Suprapubic skin (tissue), 3 donors: ENCODE measurements at regions not wholly inside any gene's neighbourhood (a gene's known extent, or its start where the extent isn't known, plus 50 kb on each side); places are given as distances from the start of the nearest gene placed in this dataset.

ENCODE experiments used
- CTCF ChIP-seq, 2 donors: fragments of 200-600 bp in 1 of 2; fragments of 450-650 bp in 1 of 2; sonication (generic) in 1 of 2; IDR thresholded peaks; one replicate each; pipeline ENCODE4 v1.5.1; 2016 to 2019; ENCODE audit warnings: antibody characterized with exemption in 2 of 2, mild to moderate bottlenecking in 1 of 2, moderate library complexity in 1 of 2
- EP300 ChIP-seq: sonication (generic); formaldehyde crosslinking; IDR thresholded peaks from one replicate; pipeline ENCODE4 v1.6.1; 2017; ENCODE audit warnings: antibody characterized with exemption
- POLR2A ChIP-seq, 2 donors: fragments of 450-650 bp; IDR thresholded peaks; one replicate each; pipeline ENCODE4 v1.6.1; 2017; ENCODE audit warnings: antibody characterized with exemption in 2 of 2, mild to moderate bottlenecking in 2 of 2, moderate library complexity in 2 of 2

DNA sequence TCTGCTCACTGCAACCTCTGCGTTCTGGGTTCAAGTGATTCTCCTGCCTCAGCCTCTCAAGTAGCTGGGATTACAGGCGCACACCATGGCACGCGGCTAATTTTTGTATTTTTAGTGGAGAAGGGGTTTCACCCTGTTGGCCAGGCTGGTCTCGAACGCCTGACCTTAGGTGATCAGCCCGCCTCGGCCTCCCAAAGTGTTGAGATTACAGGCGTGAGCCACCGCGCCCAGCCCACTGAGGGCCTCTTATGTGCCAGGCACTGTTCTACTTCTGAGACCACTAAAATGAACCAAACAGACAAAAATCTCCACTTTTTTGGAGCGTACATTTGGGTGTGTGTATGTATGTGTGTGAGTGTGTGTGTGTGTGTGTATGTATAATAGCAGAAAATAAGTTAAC is 117.2 kb upstream of the H2AZ1 start:
- TF ChIP-seq CTCF (IDR thresholded peaks at IDR 0.05): no peak
- no peak for TF ChIP-seq POLR2A (IDR thresholded peaks at IDR 0.05)
- no peak for TF ChIP-seq EP300
